MM.1S (cell line): ENCODE measurements at regions not wholly inside any gene's neighbourhood (a gene's known extent, or its start where the extent isn't known, plus 50 kb on each side); places are given as distances from the start of the nearest gene placed in this dataset.

Experiments
- CTCF ChIP-seq: fragments of 300-600 bp; sonication (generic); IDR thresholded peaks from 2 replicates; pipeline ENCODE4 v1.5.1; 2016; ENCODE audit warnings: antibody characterized with exemption, low read length, mixed read lengths
- EZH2 ChIP-seq: fragments of 300-600 bp; sonication (generic); optimal IDR thresholded peaks from 2 replicates; pipeline ENCODE3; 2017; ENCODE audit warnings: low read depth, mild to moderate bottlenecking, antibody characterized with exemption, low read length, mixed read lengths
- EZH2phosphoT487 ChIP-seq: fragments of 300-600 bp; sonication (generic); IDR thresholded peaks from 2 replicates; pipeline ENCODE4 v1.6.1; 2018; ENCODE audit warnings: antibody characterized with exemption, low read length

GRCh38 chr7:4616116-4616515 is 66.0 kb upstream of the FOXK1 start:
- TF ChIP-seq CTCF = no peak
- no peak for TF ChIP-seq EZH2phosphoT487
- no peak for TF ChIP-seq EZH2
